BJ (cell line): ENCODE measurements at regions not wholly inside any gene's neighbourhood (a gene's known extent, or its start where the extent isn't known, plus 50 kb on each side); places are given as distances from the start of the nearest gene placed in this dataset.

Source experiments
- CTCF ChIA-PET: fragments of 350-600 bp; formaldehyde crosslinking; extraction: SDS; loops from one replicate; lab custom pipeline; 2021; ENCODE audit warnings: antibody characterized with exemption, inconsistent platforms; lab: Yijun Ruan, JAX
- POLR2A ChIA-PET: fragments of 300-600 bp; sonication (Branson Sonifier 250); formaldehyde crosslinking; extraction: SDS; loops from one replicate; lab custom pipeline; 2021; ENCODE audit warnings: antibody characterized with exemption; lab: Charles Lee
- DNase-seq: peaks from one replicate; pipeline ENCODE4 v3.0.0-alpha.2; 2011; ENCODE audit warnings: low read depth
- H3K27me3 ChIP-seq: 2 replicates; pipeline ENCODE4 v1.6.0; 2011; ENCODE audit warnings: low read length; ENCODE audit not compliant: control insufficient read depth, insufficient read depth
- H3K36me3 ChIP-seq: 2 replicates; pipeline ENCODE4 v1.5.1; 2011; ENCODE audit warnings: low read length; ENCODE audit not compliant: control insufficient read depth, insufficient read depth
- H3K4me3 ChIP-seq: 2 replicates; pipeline ENCODE4 v1.5.1; 2011; ENCODE audit warnings: low read depth, mild to moderate bottlenecking, control low read depth, low read length
- CTCF ChIP-seq: IDR thresholded peaks from 2 replicates; pipeline ENCODE4 v1.5.1; 2011; ENCODE audit warnings: low read depth, mild to moderate bottlenecking, control low read depth, inconsistent platforms, low read length, moderate library complexity; ENCODE audit not compliant: insufficient read depth

GRCh38 chr15:55003965-55004873 is 192.5 kb downstream of the RSL24D1 start:
- no peak for DNase-seq
- TF ChIP-seq CTCF: no peak
- Histone ChIP-seq H3K27me3 (no peaks in the 10 kb centered on the region), H3K4me3 (no peak overlapping the region), H3K36me3 (no peaks in the 10 kb centered on the region)
- ChIA-PET POLR2A (no interaction called here), CTCF (no interaction called here)

DNA sequence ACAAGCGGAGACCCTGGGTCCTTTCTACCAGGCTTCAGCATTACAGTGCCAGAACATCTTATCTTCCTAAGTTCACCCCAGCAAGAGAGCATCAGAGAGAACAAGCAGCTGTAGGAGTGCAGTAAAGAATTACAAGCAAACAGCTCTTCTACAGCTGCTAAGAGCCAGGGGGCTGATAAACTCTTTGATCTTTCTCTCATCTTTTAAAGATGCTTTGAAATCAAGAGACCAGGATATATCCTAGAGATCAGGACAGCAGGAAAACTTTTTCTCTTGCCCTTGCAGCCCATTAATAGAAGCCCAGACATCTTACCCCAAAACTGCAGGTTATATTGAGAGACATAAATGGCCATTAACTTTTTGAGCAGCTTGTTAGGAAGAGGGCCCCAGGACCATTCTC is 198.1 kb downstream of the RSL24D1 start:
- no peaks in the 10 kb centered on the region for H3K36me3 ChIP-seq
- DNase-seq: no peak
- no peak for TF ChIP-seq CTCF
- POLR2A ChIA-PET: no interaction called here
- H3K27me3 ChIP-seq: no peaks in the 10 kb centered on the region
- H3K4me3 ChIP-seq: no peak overlapping the region
- CTCF ChIA-PET: no interaction called here

GRCh38 chr15:54990793-54991192 is 205.9 kb downstream of the RSL24D1 start:
- POLR2A ChIA-PET: no interaction called here
- CTCF ChIA-PET: no interaction called here
- Histone ChIP-seq H3K27me3 (no peaks in the 10 kb centered on the region), H3K36me3 (no peaks in the 10 kb centered on the region), H3K4me3 (no peak overlapping the region)
- TF ChIP-seq CTCF: no peak
- no peak for DNase-seq

GRCh38 chr15:54987881-54988280 is 208.9 kb downstream of the RSL24D1 start:
- no peak overlapping the region for H3K4me3 ChIP-seq
- DNase-seq: no peak
- ChIA-PET POLR2A (no interaction called here), CTCF (no interaction called here)
- no peaks in the 10 kb centered on the region for H3K36me3 ChIP-seq
- no peaks in the 10 kb centered on the region for H3K27me3 ChIP-seq
- TF ChIP-seq CTCF: no peak

- no peak for TF ChIP-seq CTCF
- no peaks in the 10 kb centered on the region for H3K27me3 ChIP-seq
These were observed 216.8 kb downstream of the RSL24D1 start for GRCh38 chr15:54979964-54980363.

More at GRCh38 chr15:54979964-54980363, 216.8 kb downstream of the RSL24D1 start:
- ChIA-PET CTCF (no interaction called here), POLR2A (no interaction called here)
- Histone ChIP-seq H3K4me3 (no peak overlapping the region), H3K36me3 (no peaks in the 10 kb centered on the region)
- no peak for DNase-seq
